Erythroblast (primary cell): ENCODE measurements at regions not wholly inside any gene's neighbourhood (a gene's known extent, or its start where the extent isn't known, plus 50 kb on each side); places are given as distances from the start of the nearest gene placed in this dataset.

Experiments
- DNase-seq, 2 experiments: peaks; one replicate each; lab custom pipeline; 2025; lab: John Stamatoyannopoulos, UW
- GATA1 ChIP-seq: IDR thresholded peaks from 2 replicates; pipeline ENCODE4 v1.6.1; 2011; ENCODE audit warnings: low read depth, mild to moderate bottlenecking, control low read depth, low read length, moderate library complexity
- POLR2A ChIP-seq: IDR thresholded peaks from 2 replicates; pipeline ENCODE4 v1.6.1; 2011; ENCODE audit warnings: mild to moderate bottlenecking, low read length

DNA sequence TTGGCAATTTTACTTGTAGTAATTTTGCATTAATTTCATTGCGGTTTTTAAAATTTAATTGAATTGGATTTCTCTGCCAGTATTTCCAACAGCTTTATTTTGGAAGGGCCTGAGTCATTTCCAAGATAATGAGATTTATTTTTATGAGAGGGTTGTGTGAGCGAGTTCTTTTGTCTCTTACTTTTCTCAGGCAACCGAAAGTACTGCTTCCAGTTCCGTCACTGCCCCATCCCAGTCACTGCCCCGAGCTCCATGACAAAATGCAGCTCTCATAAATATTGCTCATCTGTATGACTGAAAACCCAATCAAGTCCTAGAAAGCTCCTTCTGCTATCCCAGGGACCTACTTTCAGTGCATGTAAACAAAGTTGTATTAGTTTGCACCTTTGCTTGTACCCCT is 468.4 kb upstream of the SEMA3D start:
- TF ChIP-seq POLR2A = no peak
- TF ChIP-seq GATA1 = no peak
- no peak for DNase-seq

DNA sequence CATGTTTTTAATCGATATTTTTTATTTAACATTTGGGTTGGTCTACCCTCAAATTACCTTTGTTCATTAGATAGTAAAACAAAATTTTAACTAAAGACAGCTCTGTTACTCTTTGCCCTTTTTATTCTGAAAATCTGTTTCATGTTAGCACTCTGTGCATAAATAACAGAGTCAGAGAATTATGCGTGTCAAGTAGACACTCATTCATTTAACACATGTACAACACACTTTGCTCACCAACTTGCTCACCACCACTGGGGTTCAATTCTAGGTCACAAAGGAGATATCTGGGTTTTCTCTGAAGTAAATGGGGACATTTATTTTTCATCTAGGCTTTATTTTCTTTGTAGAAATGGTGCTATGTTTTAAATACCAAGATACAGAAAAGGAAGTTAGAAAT is 457.4 kb upstream of the SEMA3D start:
- no peak for TF ChIP-seq GATA1
- no peak for TF ChIP-seq POLR2A
- no peak for DNase-seq

DNA sequence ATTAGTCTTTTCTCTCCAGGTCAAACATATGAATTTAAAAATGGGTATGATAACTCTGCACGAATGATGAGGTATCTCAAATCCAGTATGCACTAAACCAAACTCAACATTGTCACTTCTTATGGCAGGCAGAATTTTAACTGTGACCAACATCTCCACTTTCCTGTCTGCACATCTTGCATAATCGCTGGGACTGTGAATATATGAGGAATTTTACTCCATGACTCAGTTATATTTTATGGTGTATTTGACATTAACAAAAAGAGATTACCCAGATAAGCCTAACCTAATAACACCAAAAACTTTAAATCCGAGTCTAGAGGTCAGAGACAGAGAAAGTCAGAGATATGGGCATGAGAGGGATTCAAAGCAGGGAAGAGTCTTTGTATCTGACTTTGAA is 454.5 kb upstream of the SEMA3D start:
- DNase-seq = no peak

DNA sequence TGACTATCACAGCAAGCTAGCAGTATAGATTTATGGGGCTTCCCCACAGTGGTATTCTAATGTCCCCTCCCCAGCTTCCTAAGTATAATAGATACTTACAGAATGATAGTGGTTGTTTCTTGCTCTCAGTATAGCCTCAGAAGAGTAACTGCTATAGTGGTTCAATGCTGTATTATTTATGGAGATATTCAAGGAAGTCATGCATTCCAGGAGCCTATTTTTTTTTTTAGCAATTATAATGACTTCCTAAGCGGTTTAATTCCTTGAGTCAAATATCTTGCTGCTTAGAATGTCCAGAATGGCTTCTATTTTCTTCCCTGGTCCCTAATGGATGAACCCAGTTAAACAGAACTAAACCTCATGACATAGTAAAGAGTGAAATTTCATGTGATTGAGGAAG is 451.5 kb upstream of the SEMA3D start:
- DNase-seq = no peak
- TF ChIP-seq GATA1 (no peak), POLR2A (no peak)

More for the DNA sequence above, 454.5 kb upstream of the SEMA3D start:
- no peak for TF ChIP-seq GATA1
- TF ChIP-seq POLR2A = no peak

DNA sequence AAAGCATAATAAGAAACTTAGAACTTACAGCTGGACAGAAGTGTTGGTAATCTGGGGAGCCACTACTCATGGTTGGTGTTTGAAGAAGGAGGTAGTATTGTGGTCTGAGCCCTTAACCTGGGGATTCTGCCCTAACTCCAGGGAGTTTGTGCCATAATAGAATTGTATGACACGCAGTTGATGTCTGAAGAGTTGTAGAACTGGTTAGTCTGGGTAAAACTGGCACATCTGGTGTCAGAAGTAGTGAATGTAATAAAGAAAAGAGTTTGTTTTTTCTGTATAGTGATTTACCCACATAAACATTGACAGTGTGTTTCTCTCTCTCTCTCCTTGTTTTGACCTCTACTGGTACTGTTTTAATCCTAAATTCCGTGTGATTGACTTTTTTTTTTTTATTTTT is 448.1 kb upstream of the SEMA3D start:
- no peak for TF ChIP-seq GATA1
- no peak for TF ChIP-seq POLR2A
- DNase-seq = no peak

DNA sequence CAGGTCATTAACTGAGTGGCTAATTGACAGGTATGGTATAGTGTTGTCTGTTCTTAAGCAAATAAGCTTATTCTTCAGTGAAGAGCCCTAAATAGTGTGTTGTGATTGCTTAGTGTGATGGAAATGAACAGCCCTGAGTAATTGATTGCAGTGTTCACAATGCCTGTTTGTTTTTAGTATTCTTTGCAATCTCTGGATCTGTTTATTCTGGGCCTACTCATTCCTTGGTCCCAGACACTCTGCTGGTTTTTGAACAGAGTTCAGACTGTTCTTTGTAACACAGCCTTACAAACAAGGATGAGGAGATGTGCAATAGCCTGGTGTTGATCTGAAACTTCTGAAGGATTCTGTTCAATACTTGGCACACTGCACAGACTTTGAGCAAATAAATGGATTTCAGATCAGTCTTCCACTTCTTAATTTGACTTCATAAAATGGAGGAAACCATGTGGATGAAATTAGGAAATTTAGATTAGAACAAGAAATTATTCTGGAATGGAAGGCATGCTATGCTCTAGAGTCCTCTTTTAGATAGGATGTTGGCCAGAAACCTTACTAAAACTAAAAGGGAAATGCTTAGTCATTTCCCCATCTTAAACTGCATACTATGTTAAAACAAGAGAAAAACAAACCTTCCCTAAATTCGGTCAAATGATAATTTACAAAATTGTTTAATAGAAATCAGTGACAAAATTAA is 444.2 kb upstream of the SEMA3D start:
- no peak for DNase-seq
- TF ChIP-seq POLR2A (no peak), GATA1 (no peak)

DNA sequence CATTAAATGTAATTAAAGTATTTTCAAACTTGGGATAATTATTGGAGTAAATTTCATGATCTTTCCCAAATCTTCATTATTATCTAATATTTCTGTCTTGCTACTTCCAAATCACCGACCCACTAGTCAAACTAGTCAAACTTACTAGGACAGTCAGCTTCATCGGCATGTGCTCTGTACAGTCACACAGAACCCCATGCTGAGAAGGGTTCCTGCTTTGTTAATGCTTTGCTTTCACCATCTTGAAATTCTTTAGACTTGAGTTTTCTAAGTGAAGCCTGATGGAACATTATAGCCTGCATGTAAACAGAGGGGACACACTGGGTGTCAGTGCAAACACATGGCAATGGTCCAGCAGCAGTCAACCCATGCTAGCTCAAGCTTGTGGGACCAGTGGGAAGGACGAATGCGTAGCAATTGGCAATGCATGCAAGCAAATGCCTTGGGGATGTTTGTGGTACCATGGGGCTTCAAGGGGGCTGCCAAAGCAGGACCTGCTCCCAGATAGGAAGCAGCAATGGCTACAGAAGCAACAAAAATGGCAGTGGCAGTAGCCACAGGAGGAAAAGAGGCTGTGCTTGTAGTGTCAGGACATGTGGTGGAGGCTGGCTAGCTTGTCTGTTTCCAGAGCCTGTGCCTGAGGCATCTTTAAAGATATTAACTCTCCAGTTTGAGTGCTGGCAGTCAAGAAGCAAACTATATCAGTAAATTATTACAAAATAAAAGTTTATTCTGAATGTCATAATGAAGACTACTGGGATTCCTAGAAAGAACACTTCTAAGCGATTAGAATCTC is 441.1 kb upstream of the SEMA3D start:
- no peak for TF ChIP-seq POLR2A
- TF ChIP-seq GATA1 = no peak
- no peak for DNase-seq

DNA sequence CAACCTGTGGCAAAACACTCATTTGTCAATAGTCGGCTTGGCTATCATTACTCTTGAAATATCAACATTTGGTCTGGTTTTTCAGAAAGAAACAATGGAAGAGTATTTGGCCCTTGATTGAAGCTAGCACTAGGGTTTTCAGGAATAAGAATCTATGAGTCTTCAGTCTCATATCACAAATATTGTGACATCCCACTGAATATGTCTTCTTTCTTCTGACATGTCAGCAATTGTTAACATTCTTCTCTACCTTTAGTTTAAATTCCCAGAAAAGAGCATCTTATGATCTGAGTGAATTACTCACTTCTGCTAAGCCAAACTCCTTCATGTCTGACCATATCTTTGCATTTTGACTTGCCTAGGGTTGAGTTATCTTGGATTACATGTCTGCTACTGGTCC is 435.2 kb upstream of the SEMA3D start:
- no peak for TF ChIP-seq GATA1
- TF ChIP-seq POLR2A = no peak
- DNase-seq = no peak

DNA sequence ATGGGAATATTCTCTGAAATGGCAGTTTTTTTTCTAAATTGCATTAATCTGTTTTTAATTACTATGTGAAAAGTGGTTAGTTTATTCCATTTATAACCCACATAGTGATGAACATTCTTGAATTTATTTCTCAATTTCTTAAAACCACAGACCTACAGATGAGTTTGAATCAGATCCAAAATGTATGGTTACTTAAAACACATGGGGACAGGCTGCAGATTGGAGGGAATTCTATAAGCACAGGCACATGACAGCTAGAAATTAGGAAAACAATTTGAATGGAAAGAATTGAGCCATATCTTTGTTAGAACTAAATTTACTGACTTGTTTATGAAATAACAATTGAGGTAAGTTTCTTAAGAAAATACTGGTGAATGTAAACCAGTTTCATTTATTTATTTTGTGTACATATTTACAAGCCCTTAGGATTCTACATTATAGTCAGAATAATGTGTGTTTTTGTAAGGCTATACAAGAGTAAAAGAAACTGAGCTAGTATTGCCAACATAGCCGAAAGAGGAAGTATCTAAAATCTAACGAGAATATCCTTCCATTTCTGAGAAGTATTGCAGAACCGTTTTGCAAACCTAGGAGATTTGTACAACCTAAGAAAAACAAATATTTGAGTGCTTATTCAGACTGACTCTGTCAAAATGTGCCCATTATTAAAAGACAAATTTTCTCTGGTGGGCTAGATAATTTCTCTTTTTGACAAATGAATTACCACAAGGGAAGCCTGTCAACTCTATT is 434.3 kb upstream of the SEMA3D start:
- TF ChIP-seq POLR2A = no peak
- no peak for TF ChIP-seq GATA1
- DNase-seq = no peak

DNA sequence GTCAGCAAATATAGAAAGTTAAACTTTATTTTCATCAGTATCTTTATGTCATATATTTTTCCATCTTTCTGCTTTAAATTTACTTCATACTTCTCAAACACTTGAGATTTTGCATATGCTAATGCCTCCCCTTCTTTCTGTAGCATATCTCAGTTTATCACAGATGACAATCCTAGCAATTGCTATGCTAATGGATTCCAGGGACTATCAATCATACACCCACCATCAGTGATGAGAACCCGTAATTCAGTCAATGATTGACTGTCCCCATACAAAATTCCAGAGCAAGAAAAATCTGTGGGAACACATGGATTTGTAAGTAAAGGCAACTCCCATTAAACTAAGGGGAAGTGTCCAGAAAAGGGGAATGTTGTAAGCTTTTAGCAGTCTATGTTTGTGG is 432.4 kb upstream of the SEMA3D start:
- TF ChIP-seq GATA1 = no peak
- TF ChIP-seq POLR2A = no peak
- DNase-seq = no peak

DNA sequence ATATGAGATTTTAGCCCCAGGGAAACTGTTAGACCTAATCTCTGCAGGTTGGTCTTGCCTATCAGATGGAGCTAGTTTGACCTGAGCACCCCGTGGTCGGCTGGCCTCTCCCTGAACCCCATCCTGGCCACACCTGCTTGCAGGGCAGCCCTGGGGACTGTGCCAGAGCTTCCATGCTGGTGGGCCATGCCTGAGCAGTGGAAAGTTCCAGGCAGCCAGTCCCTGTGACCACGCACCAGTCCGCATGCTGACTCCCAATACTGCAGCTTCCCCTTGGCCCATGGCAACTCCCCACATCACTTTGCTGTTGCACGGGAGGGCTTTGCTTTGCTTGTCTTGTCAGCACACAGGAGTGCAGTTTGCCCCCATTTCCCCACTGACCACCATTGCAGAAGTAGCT is 427.8 kb upstream of the SEMA3D start:
- TF ChIP-seq GATA1 = no peak
- no peak for TF ChIP-seq POLR2A
- no peak for DNase-seq

DNA sequence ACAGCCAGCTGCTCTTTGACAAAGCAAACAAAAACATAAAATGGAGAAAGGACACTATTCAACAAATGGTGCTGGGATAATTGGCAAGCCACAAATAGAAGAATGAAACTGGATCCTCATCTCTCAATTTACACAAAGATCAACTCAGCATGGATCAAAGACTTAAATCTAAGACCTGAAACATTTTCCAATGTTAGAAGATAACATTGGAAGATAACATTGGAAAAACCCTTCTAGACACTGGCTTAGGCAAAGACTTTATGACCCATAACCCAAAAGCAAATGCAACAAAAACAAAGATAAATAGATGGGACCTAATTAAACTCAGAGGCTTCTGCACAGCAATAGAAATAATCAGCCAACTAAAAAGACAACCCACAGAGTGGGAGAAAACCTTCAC is 425.7 kb upstream of the SEMA3D start:
- DNase-seq = no peak
- TF ChIP-seq POLR2A = no peak
- no peak for TF ChIP-seq GATA1

DNA sequence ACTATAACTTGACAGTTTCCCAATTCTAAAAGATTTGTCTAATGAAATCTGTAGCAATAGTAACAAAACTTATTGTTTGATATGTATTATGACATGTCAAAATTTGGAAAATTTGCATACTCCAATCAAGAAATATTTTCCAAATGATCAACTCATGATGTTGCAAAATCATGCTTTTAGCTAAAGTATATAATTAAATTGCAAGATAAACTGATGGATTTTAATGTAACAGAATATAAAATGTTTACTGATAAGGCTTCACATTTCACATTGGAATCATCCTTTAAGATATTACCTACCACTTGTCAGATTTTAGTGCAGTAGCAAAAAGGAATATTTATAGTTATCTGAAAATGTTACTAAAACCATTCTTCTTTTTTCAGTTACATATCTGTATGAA is 421.9 kb upstream of the SEMA3D start:
- TF ChIP-seq POLR2A = no peak
- no peak for DNase-seq

DNA sequence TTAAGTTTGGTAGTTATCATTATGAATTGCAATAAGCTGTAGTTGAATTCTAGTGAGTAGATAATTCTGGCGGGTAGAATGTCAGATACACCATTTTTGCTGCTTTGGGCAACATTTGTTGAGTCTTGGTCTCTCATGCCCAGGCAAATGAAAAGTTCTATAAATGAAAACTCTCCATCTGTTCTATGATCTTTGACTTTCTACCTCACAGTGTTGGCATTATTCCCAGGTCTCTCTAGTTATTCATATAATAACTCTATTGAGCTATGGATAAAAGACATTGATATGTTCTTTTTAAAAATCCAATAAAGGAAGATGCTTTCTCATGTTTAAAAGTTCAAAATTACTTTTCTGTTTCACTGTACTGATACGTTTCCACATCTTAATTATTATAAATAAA is 415.3 kb upstream of the SEMA3D start:
- no peak for DNase-seq
- no peak for TF ChIP-seq POLR2A

DNA sequence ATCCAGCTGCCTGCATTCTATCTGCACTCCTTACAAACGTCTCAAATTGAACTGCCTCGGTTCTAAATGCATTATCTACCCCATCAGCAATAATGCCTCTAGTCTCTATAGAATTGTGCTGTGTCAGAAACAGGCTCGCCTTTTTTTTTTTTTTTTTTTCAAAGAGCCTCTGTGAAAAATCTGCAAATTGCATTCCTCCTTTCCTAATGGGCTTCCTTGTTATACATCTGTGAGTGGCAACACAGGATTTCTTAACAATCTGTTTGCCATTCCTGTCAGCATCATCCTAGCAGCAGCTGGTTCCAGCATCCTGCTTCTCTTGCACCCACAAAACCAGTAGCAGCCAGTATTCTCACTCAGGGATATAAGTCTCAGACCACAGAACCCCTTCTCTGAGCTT is 413.5 kb upstream of the SEMA3D start:
- no peak for DNase-seq
- no peak for TF ChIP-seq GATA1
- no peak for TF ChIP-seq POLR2A
